ENCODE measurements at regions not wholly inside any gene's neighbourhood (a gene's known extent, or its start where the extent isn't known, plus 50 kb on each side); places are given as distances from the start of the nearest gene placed in this dataset.

DNA sequence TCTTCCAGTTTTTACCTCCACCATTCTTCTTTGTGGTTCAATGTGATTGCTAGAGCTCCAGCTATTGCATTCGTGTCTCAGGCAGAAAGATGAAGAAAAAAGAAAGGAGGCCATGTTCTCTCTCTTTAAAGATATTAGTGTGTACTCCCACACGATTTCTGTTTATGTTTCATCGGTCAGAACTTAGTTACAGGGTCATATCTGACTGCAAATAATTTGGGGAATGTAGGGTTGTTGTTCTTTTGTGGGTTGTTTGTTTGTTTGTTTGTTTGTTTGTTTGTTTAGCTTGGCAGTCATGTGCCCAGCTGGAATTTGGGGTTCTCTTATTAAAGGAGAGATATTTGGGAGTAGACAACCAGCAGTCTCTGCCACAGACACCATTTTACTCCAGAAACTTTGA lies 53.6 kb upstream of the PIK3CG start:
- Histone ChIP-seq H3K79me2 (ENCODE audit: low read length) (no peaks in the 10 kb centered on the region), H3K9ac (ENCODE audit: low read length) (no peak overlapping the region), H3K36me3 (replicated peaks; ENCODE audit: low read depth, low read length) (no peaks in the 10 kb centered on the region), H3K4me2 (ENCODE audit: low read length) (no peak overlapping the region), H3K27me3 (ENCODE audit: low read depth, low read length) (no peaks in the 10 kb centered on the region), H3K4me1 (ENCODE audit: low read length) (peaks cover 4% of the 10 kb centered on the region; the same call in 1 of the 2 replicates), H3K9me3 (ENCODE audit: insufficient read depth, low read length) (no peaks in the 10 kb centered on the region), H3K4me3 (ENCODE audit: low read length) (no peak overlapping the region), H4K20me1 (ENCODE audit: insufficient read depth, low read length) (no peaks in the 10 kb centered on the region), H2AFZ (ENCODE audit: low read depth, low read length) (no peak overlapping the region), H3K27ac (ENCODE audit: low read length) (no peak overlapping the region)
- TF ChIP-seq EZH2phosphoT487 (IDR thresholded peaks at IDR 0.05; ENCODE audit: low read depth): no peak
- TF ChIP-seq, protein P1, sequence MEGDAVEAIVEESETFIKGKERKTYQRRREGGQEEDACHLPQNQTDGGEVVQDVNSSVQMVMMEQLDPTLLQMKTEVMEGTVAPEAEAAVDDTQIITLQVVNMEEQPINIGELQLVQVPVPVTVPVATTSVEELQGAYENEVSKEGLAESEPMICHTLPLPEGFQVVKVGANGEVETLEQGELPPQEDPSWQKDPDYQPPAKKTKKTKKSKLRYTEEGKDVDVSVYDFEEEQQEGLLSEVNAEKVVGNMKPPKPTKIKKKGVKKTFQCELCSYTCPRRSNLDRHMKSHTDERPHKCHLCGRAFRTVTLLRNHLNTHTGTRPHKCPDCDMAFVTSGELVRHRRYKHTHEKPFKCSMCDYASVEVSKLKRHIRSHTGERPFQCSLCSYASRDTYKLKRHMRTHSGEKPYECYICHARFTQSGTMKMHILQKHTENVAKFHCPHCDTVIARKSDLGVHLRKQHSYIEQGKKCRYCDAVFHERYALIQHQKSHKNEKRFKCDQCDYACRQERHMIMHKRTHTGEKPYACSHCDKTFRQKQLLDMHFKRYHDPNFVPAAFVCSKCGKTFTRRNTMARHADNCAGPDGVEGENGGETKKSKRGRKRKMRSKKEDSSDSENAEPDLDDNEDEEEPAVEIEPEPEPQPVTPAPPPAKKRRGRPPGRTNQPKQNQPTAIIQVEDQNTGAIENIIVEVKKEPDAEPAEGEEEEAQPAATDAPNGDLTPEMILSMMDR (IDR thresholded peaks at IDR 0.05; ENCODE audit: low read depth, low read length): no peak

DNA sequence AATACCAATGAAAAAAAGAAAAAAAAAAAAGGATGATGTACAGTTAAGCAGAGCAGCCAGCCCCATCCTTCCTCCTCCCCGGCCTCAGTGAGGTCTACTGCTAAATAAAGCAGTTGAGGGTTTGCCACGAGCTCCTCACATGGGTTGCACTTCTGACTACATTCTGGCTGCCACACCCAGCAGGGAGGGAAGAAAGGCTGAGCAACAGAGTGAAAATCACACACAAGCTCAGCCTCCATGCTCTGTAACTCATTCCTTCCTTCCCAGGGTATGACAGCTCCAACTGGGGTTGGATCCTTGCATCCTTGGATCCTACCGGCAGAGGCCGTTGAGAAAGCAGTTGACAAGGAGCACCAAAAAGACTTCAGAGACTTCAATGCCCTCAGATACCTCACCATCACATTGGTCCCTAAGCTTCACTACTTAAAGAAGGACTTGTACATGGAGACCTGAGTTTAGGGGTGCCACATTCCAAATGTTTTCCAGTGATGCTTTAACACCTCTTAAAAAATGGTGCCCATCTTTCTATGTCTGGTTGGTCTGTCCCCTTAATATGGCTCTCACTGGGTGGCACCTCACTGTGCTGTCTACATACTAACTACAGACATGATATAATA lies 52.9 kb upstream of the PIK3CG start:
- Histone ChIP-seq H4K20me1 (ENCODE audit: insufficient read depth, low read length) (no peaks in the 10 kb centered on the region), H3K27ac (ENCODE audit: low read length) (no peak overlapping the region), H3K9me3 (ENCODE audit: insufficient read depth, low read length) (no peaks in the 10 kb centered on the region), H3K36me3 (replicated peaks; ENCODE audit: low read depth, low read length) (no peaks in the 10 kb centered on the region), H3K4me1 (ENCODE audit: low read length) (peaks cover 4% of the 10 kb centered on the region; the same call in 1 of the 2 replicates), H3K79me2 (ENCODE audit: low read length) (no peaks in the 10 kb centered on the region), H3K4me3 (ENCODE audit: low read length) (no peak overlapping the region), H3K27me3 (ENCODE audit: low read depth, low read length) (no peaks in the 10 kb centered on the region), H2AFZ (ENCODE audit: low read depth, low read length) (no peak overlapping the region), H3K9ac (ENCODE audit: low read length) (no peak overlapping the region), H3K4me2 (ENCODE audit: low read length) (no peak overlapping the region)
- TF ChIP-seq, protein P1 (IDR thresholded peaks at IDR 0.05; ENCODE audit: low read depth, low read length): no peak
- TF ChIP-seq EZH2phosphoT487 (IDR thresholded peaks at IDR 0.05; ENCODE audit: low read depth): no peak

DNA sequence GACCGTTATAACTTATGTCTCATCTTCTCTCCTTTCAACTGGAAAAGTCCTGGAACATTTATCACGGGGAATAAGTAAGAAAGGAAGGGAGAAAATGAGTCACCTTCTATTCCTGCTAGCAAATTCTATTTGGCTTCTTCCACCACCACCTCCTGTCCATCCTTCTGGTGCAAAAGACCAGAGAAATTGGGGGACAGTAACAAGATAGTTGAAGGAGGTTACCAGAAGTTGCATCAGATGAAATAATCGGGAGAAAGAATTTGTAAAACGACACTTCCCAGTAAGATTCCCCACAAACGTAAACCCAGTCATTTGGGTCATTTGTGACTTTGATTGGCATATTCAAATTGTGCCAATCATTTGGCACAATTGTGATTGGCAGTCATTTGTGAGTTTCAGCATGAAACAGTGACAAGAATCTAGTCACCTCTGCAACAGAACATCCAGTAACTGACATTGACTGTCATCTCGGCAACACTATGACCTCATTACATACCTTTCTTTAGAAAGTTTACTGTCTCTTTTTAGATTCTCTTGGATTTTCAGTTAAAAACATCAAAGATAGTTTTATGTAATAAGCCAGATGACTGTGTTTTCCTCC lies 51.3 kb upstream of the PIK3CG start:
- no peak for TF ChIP-seq EZH2phosphoT487 (IDR thresholded peaks at IDR 0.05; ENCODE audit: low read depth)
- TF ChIP-seq, protein P1 (IDR thresholded peaks at IDR 0.05; ENCODE audit: low read depth, low read length): no peak
- Histone ChIP-seq H3K4me1 (ENCODE audit: low read length) (peaks cover 4% of the 10 kb centered on the region; the same call in 1 of the 2 replicates), H3K4me3 (ENCODE audit: low read length) (no peak overlapping the region), H3K9me3 (ENCODE audit: insufficient read depth, low read length) (no peaks in the 10 kb centered on the region), H3K4me2 (ENCODE audit: low read length) (no peak overlapping the region), H3K36me3 (replicated peaks; ENCODE audit: low read depth, low read length) (no peaks in the 10 kb centered on the region), H4K20me1 (ENCODE audit: insufficient read depth, low read length) (no peaks in the 10 kb centered on the region), H3K9ac (ENCODE audit: low read length) (no peak overlapping the region), H3K27me3 (ENCODE audit: low read depth, low read length) (no peaks in the 10 kb centered on the region), H3K79me2 (ENCODE audit: low read length) (no peaks in the 10 kb centered on the region), H3K27ac (ENCODE audit: low read length) (no peak overlapping the region), H2AFZ (ENCODE audit: low read depth, low read length) (no peak overlapping the region)

DNA sequence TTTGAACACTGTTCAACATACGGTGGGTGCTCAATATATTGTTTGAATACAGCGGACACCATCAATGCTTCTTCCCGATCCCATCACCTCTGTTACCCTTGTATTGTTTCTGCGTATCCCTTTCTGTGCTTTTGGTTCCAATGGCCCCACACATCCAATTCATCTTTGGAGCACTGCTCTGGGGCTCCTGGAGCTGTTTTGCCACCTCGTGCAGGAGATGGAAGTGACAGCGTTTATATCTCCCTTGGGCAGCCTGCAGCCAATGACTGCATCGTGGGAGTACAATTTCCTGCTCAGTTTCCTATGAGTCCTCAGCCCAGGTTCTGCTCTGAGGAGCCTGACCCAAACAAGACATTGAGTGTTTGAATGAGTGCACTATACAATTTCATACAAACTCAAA lies 50.2 kb upstream of the PIK3CG start:
- no peak overlapping the region for H3K4me3 ChIP-seq (ENCODE audit: low read length)
- no peaks in the 10 kb centered on the region for H3K79me2 ChIP-seq (ENCODE audit: low read length)
- no peaks in the 10 kb centered on the region for H3K36me3 ChIP-seq (replicated peaks; ENCODE audit: low read depth, low read length)
- H3K9me3 ChIP-seq (ENCODE audit: insufficient read depth, low read length): no peaks in the 10 kb centered on the region
- H3K27ac ChIP-seq (ENCODE audit: low read length): no peak overlapping the region
- peaks cover 4% of the 10 kb centered on the region; the same call in 1 of the 2 replicates for H3K4me1 ChIP-seq (ENCODE audit: low read length)
- H4K20me1 ChIP-seq (ENCODE audit: insufficient read depth, low read length): no peaks in the 10 kb centered on the region
- TF ChIP-seq EZH2phosphoT487 (IDR thresholded peaks at IDR 0.05; ENCODE audit: low read depth): no peak
- TF ChIP-seq, protein P1 (IDR thresholded peaks at IDR 0.05; ENCODE audit: low read depth, low read length): no peak
- no peak overlapping the region for H2AFZ ChIP-seq (ENCODE audit: low read depth, low read length)
- H3K4me2 ChIP-seq (ENCODE audit: low read length): no peak overlapping the region
- no peak overlapping the region for H3K9ac ChIP-seq (ENCODE audit: low read length)
- H3K27me3 ChIP-seq (ENCODE audit: low read depth, low read length): no peaks in the 10 kb centered on the region
